CD4-positive, CD25-positive, alpha-beta regulatory T cell (primary cell): ENCODE measurements at regions not wholly inside any gene's neighbourhood (a gene's known extent, or its start where the extent isn't known, plus 50 kb on each side); places are given as distances from the start of the nearest gene placed in this dataset.
"Not testable (repeated sequence)": the region's sequence is repeated elsewhere in the genome, so short reads cannot be mapped to it uniquely, and the experiment has no call there.

Experiments
- ATAC-seq, 2 donors: fragments of 150-1000 bp; cut with Tn5 transposase; one replicate each; pipeline ENCODE4 v1.10.0; 2021; ENCODE audit warnings: low read depth in 2 of 2, moderate number of reproducible peaks in 2 of 2, moderate library complexity in 1 of 2
- DNase-seq, 3 donors: peaks; one replicate each; pipeline versions ENCODE4 v3.0.0 to v3.0.0-alpha.2; 2012 to 2022; ENCODE audit warnings: mixed read lengths in 1 of 3
- H3K27ac ChIP-seq: one replicate; pipeline ENCODE4 v1.7.0; 2013; ENCODE audit warnings: mild to moderate bottlenecking, low read length; ENCODE audit not compliant: insufficient read depth, poor library complexity, severe bottlenecking
- H3K27me3 ChIP-seq: one replicate; pipeline ENCODE4 v1.7.0; 2013; ENCODE audit warnings: low read length; ENCODE audit not compliant: control insufficient read depth, insufficient read depth
- H3K36me3 ChIP-seq: one replicate; pipeline ENCODE4 v1.7.0; 2013; ENCODE audit warnings: mild to moderate bottlenecking, low read length, moderate library complexity; ENCODE audit not compliant: control insufficient read depth, insufficient read depth
- H3K4me1 ChIP-seq: 2 replicates; pipeline ENCODE4 v1.7.0; 2013; ENCODE audit warnings: mild to moderate bottlenecking, low read length; ENCODE audit not compliant: insufficient read depth, control insufficient read depth, poor library complexity, severe bottlenecking
- H3K4me3 ChIP-seq: one replicate; pipeline ENCODE4 v1.7.0; 2013; ENCODE audit warnings: low read depth, mild to moderate bottlenecking, low read length, moderate library complexity
- H3K9me3 ChIP-seq, 2 experiments: 1 replicate in 1 of 2; 2 replicates in 1 of 2; pipeline ENCODE4 v1.7.0; 2013; ENCODE audit warnings: low read length in 2 of 2, mild to moderate bottlenecking in 1 of 2, moderate library complexity in 1 of 2; ENCODE audit not compliant: control insufficient read depth in 2 of 2
- H3K27ac Mint-ChIP-seq, 3 donors: one replicate each; pipeline ENCODE4 v1.8.0; 2020 to 2022; ENCODE audit warnings: mild to moderate bottlenecking in 3 of 3, mixed read lengths in 3 of 3, moderate library complexity in 2 of 3
- H3K27me3 Mint-ChIP-seq: one replicate; pipeline ENCODE4 v1.8.0; 2022; ENCODE audit warnings: mild to moderate bottlenecking, mixed read lengths
- H3K36me3 Mint-ChIP-seq: one replicate; pipeline ENCODE4 v1.8.0; 2020; ENCODE audit warnings: mixed read lengths
- H3K4me1 Mint-ChIP-seq, 4 donors: one replicate each; pipeline ENCODE4 v1.8.0; 2020 to 2022; ENCODE audit warnings: mixed read lengths in 4 of 4, mild to moderate bottlenecking in 1 of 4
- H3K4me3 Mint-ChIP-seq, 4 donors: one replicate each; pipeline ENCODE4 v1.8.0; 2020 to 2022; ENCODE audit warnings: mild to moderate bottlenecking in 4 of 4, mixed read lengths in 4 of 4, moderate library complexity in 3 of 4
- H3K9me3 Mint-ChIP-seq, 7 donors: one replicate each; pipeline ENCODE4 v1.8.0; 2020 to 2022; ENCODE audit warnings: mixed read lengths in 7 of 7, mild to moderate bottlenecking in 3 of 7, moderate library complexity in 2 of 7

DNA sequence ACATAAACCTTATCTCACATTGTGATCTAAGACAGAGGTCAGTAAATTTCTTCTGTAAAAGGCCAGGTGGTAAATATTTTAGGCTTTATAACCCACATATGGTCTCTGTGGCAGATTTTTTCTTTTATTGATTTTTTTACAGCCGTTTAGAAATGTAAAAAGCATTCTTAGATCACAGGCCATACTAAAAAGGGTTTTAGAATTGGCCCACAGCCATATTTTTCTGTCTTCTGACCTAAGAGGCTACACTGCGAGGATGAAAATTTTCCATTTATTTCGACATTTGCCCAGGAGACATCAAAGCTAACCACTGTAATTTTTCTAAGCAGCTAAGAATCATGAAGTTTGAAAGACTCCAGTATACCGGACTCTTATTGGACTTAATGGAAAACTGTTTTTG lies 377.2 kb upstream of the SGO1 start:
- H3K36me3 ChIP-seq = no peaks in the 10 kb centered on the region
- H3K4me1 ChIP-seq = no peaks in the 10 kb centered on the region
- DNase-seq (no peak), ATAC-seq (no peak)
- no peaks in the 10 kb centered on the region for H3K27me3 ChIP-seq
- Mint-ChIP-seq H3K27ac (no peak overlapping the region), H3K27me3 (no peaks in the 10 kb centered on the region), H3K36me3 (no peaks in the 10 kb centered on the region), H3K9me3 (peaks cover 1 to 15% (median 3%) of the 10 kb centered on the region in 7 donors), H3K4me1 (no peaks in the 10 kb centered on the region), H3K4me3 (no peak overlapping the region)
- H3K9me3 ChIP-seq = no peaks in the 10 kb centered on the region
- no peak overlapping the region for H3K4me3 ChIP-seq
- no peak overlapping the region for H3K27ac ChIP-seq

DNA sequence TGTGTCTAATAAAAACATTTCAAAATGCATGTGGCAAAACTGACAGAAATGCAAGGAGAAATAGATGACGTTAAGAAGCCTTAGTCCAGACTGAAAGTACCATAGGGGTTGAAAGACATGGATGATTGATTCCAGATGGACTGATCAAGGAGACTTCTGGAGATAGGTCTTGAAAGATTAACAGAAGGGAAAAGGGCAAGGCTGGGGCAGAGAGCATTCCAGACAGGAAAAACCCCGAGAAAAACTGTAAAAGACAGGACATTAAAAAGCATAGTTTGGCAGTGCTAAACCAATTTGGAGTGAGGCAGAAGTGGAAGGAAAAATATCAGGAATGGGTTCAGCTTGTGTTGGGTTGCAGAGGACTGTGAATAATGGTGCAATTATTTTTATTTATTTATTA lies 375.2 kb upstream of the SGO1 start:
- Mint-ChIP-seq H3K27ac (no peak overlapping the region), H3K27me3 (no peaks in the 10 kb centered on the region), H3K4me3 (no peak overlapping the region), H3K4me1 (no peaks in the 10 kb centered on the region), H3K9me3 (peaks cover under 1 to 15% (median 4%) of the 10 kb centered on the region in 7 donors), H3K36me3 (no peaks in the 10 kb centered on the region)
- no peaks in the 10 kb centered on the region for H3K4me1 ChIP-seq
- H3K27me3 ChIP-seq = no peaks in the 10 kb centered on the region
- H3K27ac ChIP-seq = no peak overlapping the region
- no peak overlapping the region for H3K4me3 ChIP-seq
- DNase-seq (no peak), ATAC-seq (no peak)
- H3K9me3 ChIP-seq = no peaks in the 10 kb centered on the region
- no peaks in the 10 kb centered on the region for H3K36me3 ChIP-seq

DNA sequence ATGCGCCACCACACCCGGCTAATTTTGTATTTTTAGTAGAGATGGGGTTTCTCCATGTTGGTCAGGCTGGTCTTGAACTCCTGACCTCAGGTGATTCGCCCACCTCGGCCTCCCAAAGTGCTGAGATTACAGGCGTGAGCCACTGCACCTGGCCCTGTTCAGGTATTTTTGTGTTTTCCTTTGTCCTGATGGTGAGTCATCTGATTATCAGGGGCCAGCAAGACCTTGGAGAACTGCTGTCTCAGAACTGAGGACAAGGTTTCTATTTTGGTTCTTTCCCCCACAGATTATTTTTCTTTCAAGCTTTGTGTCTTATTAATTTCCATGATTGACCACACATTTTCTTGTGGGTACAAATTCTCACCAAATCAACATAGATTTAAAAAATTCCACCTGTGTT lies 374.4 kb upstream of the SGO1 start:
- H3K27ac Mint-ChIP-seq, H3K27me3 ChIP-seq, H3K27me3 Mint-ChIP-seq, H3K4me1 ChIP-seq, H3K9me3 ChIP-seq, DNase-seq, H3K36me3 Mint-ChIP-seq, H3K4me3 Mint-ChIP-seq, H3K27ac ChIP-seq, H3K4me3 ChIP-seq, ATAC-seq, H3K4me1 Mint-ChIP-seq, H3K36me3 ChIP-seq: not testable (repeated sequence)
- H3K9me3 Mint-ChIP-seq = peaks cover 0 to 18% (median 6%) of the 10 kb centered on the region in 7 donors

DNA sequence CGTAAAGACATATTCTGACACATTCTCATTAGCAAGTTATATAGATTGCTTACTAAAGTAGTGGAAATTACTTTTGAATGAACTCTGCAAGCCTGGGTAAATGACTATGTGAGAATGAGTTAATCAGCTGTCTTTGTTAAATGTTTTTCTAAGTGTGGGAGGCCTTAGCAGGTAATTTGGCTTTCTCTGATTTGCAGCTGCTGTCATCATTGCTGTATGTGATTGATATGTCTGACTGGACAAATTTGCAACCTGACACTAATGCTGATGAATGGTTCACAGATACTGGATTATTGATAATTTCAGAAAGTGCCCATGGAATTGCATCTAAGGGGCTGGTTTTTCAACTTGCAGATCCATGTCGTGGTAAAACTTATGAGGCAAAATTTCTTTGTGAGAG lies 372.2 kb upstream of the SGO1 start:
- no peaks in the 10 kb centered on the region for H3K36me3 ChIP-seq
- Mint-ChIP-seq H3K36me3 (no peaks in the 10 kb centered on the region), H3K4me1 (no peaks in the 10 kb centered on the region), H3K27me3 (no peaks in the 10 kb centered on the region), H3K4me3 (no peak overlapping the region), H3K9me3 (peaks cover 0 to 9% (median 6%) of the 10 kb centered on the region in 7 donors), H3K27ac (no peak overlapping the region)
- H3K9me3 ChIP-seq = no peaks in the 10 kb centered on the region
- H3K4me1 ChIP-seq = no peaks in the 10 kb centered on the region
- DNase-seq (no peak), ATAC-seq (no peak)
- H3K27me3 ChIP-seq = no peaks in the 10 kb centered on the region
- H3K4me3 ChIP-seq = no peak overlapping the region
- no peak overlapping the region for H3K27ac ChIP-seq

DNA sequence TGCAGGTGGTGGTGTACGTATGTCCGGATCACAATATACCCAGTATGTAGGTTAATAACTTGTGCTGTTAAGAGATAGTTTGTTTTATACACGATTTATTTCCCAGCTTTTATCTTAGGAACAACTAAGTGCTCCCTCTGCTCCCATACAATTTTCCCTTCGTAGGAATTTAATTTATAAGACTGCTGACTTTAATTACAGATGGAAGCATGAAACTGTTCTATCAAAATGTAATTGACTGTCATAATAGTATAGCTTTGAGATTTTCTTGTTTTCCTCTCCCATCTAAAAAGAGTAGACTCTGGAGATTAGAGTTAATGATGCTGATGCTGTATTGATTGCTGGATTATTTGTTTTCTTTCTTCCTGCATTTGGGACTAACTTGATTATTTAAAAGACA lies 370.7 kb upstream of the SGO1 start:
- no peaks in the 10 kb centered on the region for H3K36me3 ChIP-seq
- no peaks in the 10 kb centered on the region for H3K4me1 Mint-ChIP-seq

DNA sequence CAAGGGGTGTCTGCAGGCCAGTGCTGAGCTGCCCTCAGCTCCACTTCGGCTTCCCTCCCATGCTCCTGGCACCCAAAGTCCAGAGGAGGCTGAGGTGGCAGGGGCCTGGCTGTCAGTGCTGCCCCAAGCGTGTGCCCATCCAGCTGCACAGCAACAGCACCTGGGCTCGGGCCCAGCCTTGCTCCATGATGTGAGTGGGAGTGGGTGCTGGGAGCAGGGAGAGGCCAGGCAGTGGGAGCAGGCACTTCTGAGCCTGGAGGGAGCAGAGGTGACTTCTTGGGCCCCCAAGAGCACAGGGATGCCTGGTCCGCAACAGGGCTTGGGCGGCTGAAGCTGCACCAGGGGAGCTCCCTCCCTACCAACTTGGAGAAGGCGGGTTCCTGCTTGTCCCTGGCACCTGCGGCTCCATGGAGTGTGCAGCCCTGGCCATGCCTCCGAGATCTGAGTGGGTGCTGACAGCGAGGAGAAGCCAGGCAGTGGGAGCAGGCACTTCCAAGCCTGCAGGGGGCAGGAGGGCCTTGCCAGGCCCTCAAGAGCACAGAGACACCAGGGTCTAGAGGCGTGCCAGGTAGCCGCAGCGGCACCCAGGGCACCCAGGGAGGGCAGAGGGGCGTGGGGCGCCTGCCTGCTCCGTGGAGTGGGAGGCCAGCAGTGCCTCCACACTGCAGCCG lies 366.7 kb upstream of the SGO1 start:
- H3K9me3 ChIP-seq = no peaks in the 10 kb centered on the region
- H3K4me1 ChIP-seq = no peaks in the 10 kb centered on the region
- ATAC-seq (no peak), DNase-seq (no peak)
- Mint-ChIP-seq H3K36me3 (no peaks in the 10 kb centered on the region), H3K27ac (no peak overlapping the region), H3K4me1 (no peaks in the 10 kb centered on the region), H3K27me3 (no peaks in the 10 kb centered on the region), H3K9me3 (peaks cover 0 to 6% (median 3%) of the 10 kb centered on the region in 7 donors), H3K4me3 (no peak overlapping the region)
- no peak overlapping the region for H3K4me3 ChIP-seq
- no peaks in the 10 kb centered on the region for H3K36me3 ChIP-seq
- H3K27me3 ChIP-seq = no peaks in the 10 kb centered on the region
- no peak overlapping the region for H3K27ac ChIP-seq

More for the DNA sequence above, 370.7 kb upstream of the SGO1 start:
- H3K27me3 ChIP-seq = no peaks in the 10 kb centered on the region
- H3K4me1 ChIP-seq = no peaks in the 10 kb centered on the region
- Mint-ChIP-seq H3K9me3 (peaks cover 0 to 9% (median 4%) of the 10 kb centered on the region in 7 donors), H3K36me3 (no peaks in the 10 kb centered on the region), H3K27ac (no peak overlapping the region), H3K4me3 (no peak overlapping the region), H3K27me3 (no peaks in the 10 kb centered on the region)
- no peaks in the 10 kb centered on the region for H3K9me3 ChIP-seq
- no peak overlapping the region for H3K4me3 ChIP-seq
- no peak overlapping the region for H3K27ac ChIP-seq
- no peak for ATAC-seq
- DNase-seq = no peak

DNA sequence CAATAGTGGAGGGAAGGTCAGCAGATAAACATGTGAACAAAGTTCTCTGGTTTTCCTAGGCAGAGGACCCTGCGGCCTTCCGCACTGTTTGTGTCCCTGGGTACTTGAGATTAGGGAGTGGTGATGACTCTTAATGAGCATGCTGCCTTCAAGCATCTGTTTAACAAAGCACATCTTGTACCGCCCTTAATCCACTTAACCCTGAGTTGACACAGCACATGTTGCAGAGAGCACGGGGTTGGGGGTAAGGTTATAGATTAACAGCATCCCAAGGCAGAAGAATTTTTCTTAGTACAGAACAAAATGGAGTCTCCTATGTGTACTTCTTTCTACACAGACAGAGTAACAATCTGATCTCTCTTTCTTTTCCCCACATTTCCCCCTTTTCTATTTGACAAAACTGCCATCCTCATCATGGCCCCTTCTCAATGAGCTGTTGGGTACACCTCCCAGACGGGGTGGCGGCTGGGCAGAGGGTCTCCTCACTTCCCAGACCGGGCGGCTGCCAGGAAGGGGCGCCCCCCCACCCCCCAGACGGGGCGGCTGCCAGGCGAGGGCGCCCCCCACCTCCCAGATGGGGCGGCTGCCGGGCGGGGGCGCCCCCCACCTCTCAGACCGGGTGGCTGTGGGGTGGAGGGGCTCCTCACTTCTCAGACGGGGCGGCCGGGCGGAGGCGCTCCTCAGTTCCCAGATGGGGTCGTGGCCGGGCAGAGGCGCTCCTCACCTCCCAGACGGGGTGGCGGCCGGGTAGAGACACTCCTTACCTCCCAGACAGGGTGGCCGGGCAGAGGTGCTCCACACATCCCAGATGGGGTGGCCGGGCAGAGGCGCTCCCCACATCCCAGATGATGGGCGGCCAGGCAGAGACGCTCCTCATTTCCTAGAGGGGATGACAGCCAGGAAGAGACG lies 361.6 kb upstream of the SGO1 start:
- not testable (repeated sequence) for H3K36me3 Mint-ChIP-seq, H3K4me1 ChIP-seq, H3K27ac ChIP-seq, H3K36me3 ChIP-seq, H3K4me1 Mint-ChIP-seq, ATAC-seq, H3K27me3 Mint-ChIP-seq, H3K9me3 ChIP-seq, H3K4me3 ChIP-seq, DNase-seq, H3K4me3 Mint-ChIP-seq, H3K27ac Mint-ChIP-seq, H3K27me3 ChIP-seq
- H3K9me3 Mint-ChIP-seq = peaks cover 0 to 13% (median 2%) of the 10 kb centered on the region in 7 donors
